HAP-1 (cell line): ENCODE measurements at regions not wholly inside any gene's neighbourhood (a gene's known extent, or its start where the extent isn't known, plus 50 kb on each side); places are given as distances from the start of the nearest gene placed in this dataset.
A peak's percentile ranks its signal among the peaks of the same experiment; 100 is the strongest.

Source experiments
- DNase-seq, 2 experiments: peaks; one replicate each; pipeline ENCODE4 v3.0.0-alpha.2; 2016 to 2020; ENCODE audit warnings: low spot score in 2 of 2
- H3K27me3 ChIP-seq: fragments of 250-450 bp; sonication (Bioruptor Pico); 2 replicates; pipeline ENCODE4 v1.5.1; 2020; ENCODE audit warnings: low read depth, mild to moderate bottlenecking, moderate library complexity
- H3K36me3 ChIP-seq: fragments of 250-450 bp; sonication (Bioruptor Pico); replicated peaks from 2 replicates; pipeline ENCODE4 v1.5.1; 2020; ENCODE audit warnings: mild to moderate bottlenecking
- H3K4me1 ChIP-seq: fragments of 250-450 bp; sonication (Bioruptor Pico); 2 replicates; pipeline ENCODE4 v1.5.1; 2020; ENCODE audit warnings: mild to moderate bottlenecking
- H3K4me3 ChIP-seq: fragments of 250-450 bp; sonication (Bioruptor Pico); 2 replicates; pipeline ENCODE4 v1.5.1; 2020; ENCODE audit warnings: mild to moderate bottlenecking, moderate library complexity
- H3K9me3 ChIP-seq: fragments of 250-450 bp; sonication (Bioruptor Pico); 2 replicates; pipeline ENCODE4 v1.5.1; 2020; ENCODE audit warnings: mild to moderate bottlenecking, moderate library complexity
- in situ Hi-C: fragments of 300-500 bp; cut with MboI; formaldehyde crosslinking; loops from 3 replicates; pipeline ENCODE4 v1.14.3; 2020; ENCODE audit warnings: low sequenced_read_pairs, inconsistent platforms, mixed read lengths

GRCh38 chr3:145175626-145176025 lies 985.4 kb downstream of the PLOD2 start:
- Histone ChIP-seq H3K4me3 (no peak overlapping the region), H3K4me1 (peaks cover 3% of the 10 kb centered on the region), H3K36me3 (no peaks in the 10 kb centered on the region), H3K27me3 (no peaks in the 10 kb centered on the region), H3K9me3 (no peaks in the 10 kb centered on the region)
- no peak for DNase-seq
- in situ Hi-C loops = no loop called here

GRCh38 chr3:145176907-145177306 lies 984.1 kb downstream of the PLOD2 start:
- H3K4me1 ChIP-seq = peaks cover 10% of the 10 kb centered on the region
- H3K9me3 ChIP-seq = no peaks in the 10 kb centered on the region
- H3K27me3 ChIP-seq = no peaks in the 10 kb centered on the region
- DNase-seq = no peak
- H3K4me3 ChIP-seq = no peak overlapping the region
- in situ Hi-C loops = no loop called here
- H3K36me3 ChIP-seq = no peaks in the 10 kb centered on the region

DNA sequence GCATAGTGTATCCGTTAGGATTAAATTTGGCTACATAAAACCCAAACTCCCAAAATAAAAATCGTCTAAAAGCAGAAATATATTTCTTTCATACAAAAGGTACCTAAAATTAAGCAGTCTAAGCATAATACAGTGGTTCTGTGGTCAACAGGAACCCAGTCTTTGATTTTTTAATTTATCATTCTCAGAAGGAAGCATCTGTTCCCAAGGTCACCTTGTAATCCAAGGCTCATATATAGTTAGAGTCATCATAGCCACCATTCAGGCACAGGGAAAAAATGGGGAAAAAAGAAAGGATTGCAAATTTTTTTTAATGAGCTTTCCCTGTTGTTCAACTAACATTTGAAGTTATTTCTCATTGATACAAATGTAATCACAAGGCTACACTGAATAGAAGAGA lies 983.2 kb downstream of the PLOD2 start:
- no peak overlapping the region for H3K4me3 ChIP-seq
- in situ Hi-C loops = no loop called here
- DNase-seq = no peak
- no peaks in the 10 kb centered on the region for H3K27me3 ChIP-seq
- H3K4me1 ChIP-seq = peaks cover 15% of the 10 kb centered on the region
- H3K9me3 ChIP-seq = no peaks in the 10 kb centered on the region
- H3K36me3 ChIP-seq = no peaks in the 10 kb centered on the region

GRCh38 chr3:145182196-145182911 lies 978.6 kb downstream of the PLOD2 start:
- no peak overlapping the region for H3K4me3 ChIP-seq
- H3K27me3 ChIP-seq = no peaks in the 10 kb centered on the region
- H3K9me3 ChIP-seq = no peaks in the 10 kb centered on the region
- in situ Hi-C loops = no loop called here
- peaks cover 15% of the 10 kb centered on the region for H3K4me1 ChIP-seq
- peak; percentile 24 to 98 for DNase-seq
- H3K36me3 ChIP-seq = no peaks in the 10 kb centered on the region

DNA sequence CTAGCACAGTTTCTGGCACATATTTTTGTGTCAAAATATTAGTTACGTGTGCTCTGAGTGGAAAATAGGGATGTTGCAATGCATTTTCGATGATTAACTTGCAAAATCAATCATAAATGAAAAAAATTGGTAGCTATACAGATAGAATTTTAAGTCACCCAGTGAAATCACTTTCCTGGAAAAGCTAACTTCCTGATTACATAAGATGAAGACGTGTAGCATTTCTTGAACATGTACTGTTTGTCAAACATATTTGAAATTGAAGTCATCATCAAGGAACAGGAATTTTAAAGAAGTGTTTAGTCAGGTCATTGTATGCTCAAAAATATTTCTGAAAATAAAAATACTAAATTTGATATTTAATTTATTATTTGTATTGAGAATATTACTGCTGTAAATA lies 977.7 kb downstream of the PLOD2 start:
- no peaks in the 10 kb centered on the region for H3K36me3 ChIP-seq
- in situ Hi-C loops = no loop called here
- H3K27me3 ChIP-seq = no peaks in the 10 kb centered on the region
- H3K9me3 ChIP-seq = no peaks in the 10 kb centered on the region
- H3K4me1 ChIP-seq = peaks cover 15% of the 10 kb centered on the region
- no peak for DNase-seq
- H3K4me3 ChIP-seq = no peak overlapping the region

DNA sequence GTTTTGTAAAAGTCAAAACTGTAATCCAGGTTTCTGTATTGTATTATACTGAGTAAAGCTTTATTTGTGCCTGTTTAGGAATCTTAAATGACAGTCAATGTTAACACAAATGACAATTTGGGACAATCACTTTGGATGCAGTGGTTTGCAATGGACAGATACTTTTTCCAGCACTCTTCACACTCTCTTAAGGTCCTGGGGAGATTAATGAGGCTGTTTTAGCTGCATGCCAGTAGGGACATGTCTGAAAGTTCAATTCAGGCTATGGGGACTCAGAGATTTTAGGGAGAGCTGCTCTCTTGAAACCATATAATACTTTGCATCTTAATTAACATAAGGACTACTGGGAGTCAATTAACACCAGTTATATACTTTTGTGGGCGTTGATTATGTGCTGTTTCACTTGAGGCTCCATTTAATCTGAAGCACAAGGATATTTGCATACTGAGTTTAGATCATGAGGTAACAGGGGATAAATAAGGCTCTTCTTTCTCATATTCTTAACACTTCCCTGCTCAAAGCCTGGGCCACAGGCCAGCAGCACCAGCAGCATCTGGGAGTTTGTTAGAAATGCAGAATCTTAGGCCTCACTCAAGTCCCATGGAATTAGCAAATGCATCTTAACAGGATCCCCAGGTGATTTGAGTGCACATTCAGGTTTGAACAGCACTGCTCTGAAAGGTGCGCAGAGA lies 972.8 kb downstream of the PLOD2 start:
- no peaks in the 10 kb centered on the region for H3K9me3 ChIP-seq
- H3K36me3 ChIP-seq = no peaks in the 10 kb centered on the region
- no peak overlapping the region for H3K4me3 ChIP-seq
- in situ Hi-C loops = no loop called here
- DNase-seq = no peak
- H3K27me3 ChIP-seq = no peaks in the 10 kb centered on the region
- no peaks in the 10 kb centered on the region; the same call in 1 of the 2 replicates for H3K4me1 ChIP-seq

GRCh38 chr3:145190138-145190537 lies 970.8 kb downstream of the PLOD2 start:
- no peaks in the 10 kb centered on the region for H3K36me3 ChIP-seq
- no peaks in the 10 kb centered on the region for H3K4me1 ChIP-seq
- DNase-seq = no peak
- H3K4me3 ChIP-seq = no peak overlapping the region
- no peaks in the 10 kb centered on the region for H3K9me3 ChIP-seq
- no peaks in the 10 kb centered on the region for H3K27me3 ChIP-seq
- in situ Hi-C loops = no loop called here

GRCh38 chr3:145190761-145191160 lies 970.2 kb downstream of the PLOD2 start:
- Histone ChIP-seq H3K9me3 (no peaks in the 10 kb centered on the region), H3K27me3 (no peaks in the 10 kb centered on the region), H3K36me3 (no peaks in the 10 kb centered on the region), H3K4me3 (no peak overlapping the region), H3K4me1 (no peaks in the 10 kb centered on the region)
- in situ Hi-C loops = no loop called here
- no peak for DNase-seq

GRCh38 chr3:145191543-145191942 lies 969.4 kb downstream of the PLOD2 start:
- Histone ChIP-seq H3K36me3 (no peaks in the 10 kb centered on the region), H3K27me3 (no peaks in the 10 kb centered on the region), H3K4me1 (no peaks in the 10 kb centered on the region), H3K4me3 (no peak overlapping the region), H3K9me3 (no peaks in the 10 kb centered on the region)
- in situ Hi-C loops = no loop called here
- DNase-seq = no peak

DNA sequence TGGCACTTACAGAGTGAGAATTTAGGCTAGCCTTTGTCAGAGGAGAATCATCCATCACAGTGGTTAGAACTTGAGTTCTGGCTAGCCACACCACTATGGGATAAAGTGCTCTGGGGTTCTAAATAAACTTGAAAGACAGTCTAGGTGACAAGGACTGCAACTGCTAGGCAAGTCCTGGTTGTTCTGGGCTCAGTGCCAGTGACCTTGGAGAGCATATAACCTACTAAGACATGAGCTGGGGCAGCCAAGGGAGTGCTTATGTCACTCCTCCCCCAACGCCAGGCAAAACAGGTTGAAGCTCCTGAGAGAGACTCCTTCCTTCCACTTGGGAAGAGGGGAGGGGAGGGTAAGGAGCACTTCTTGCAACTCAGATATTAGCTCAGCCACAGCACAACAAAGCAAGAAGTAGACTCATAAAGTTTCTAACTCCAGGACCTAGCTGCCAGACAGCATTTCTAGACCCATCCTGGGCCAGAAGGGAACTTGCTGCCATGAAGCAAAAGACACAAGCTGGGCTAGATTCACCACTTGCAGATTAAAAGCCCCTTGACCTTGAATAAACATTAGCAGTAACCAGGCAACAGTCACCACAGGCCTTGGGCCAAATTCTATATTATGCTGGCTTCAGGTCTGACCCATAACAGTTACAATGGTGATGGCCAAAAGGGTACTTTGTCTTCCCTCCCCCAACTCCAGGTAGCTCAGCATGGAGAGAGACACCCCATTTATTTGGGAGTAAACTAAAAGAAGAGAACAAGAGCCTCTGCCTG lies 963.7 kb downstream of the PLOD2 start:
- Histone ChIP-seq H3K4me1 (no peaks in the 10 kb centered on the region), H3K36me3 (no peaks in the 10 kb centered on the region), H3K9me3 (no peaks in the 10 kb centered on the region), H3K27me3 (no peaks in the 10 kb centered on the region), H3K4me3 (no peak overlapping the region)
- in situ Hi-C loops = no loop called here
- no peak for DNase-seq

GRCh38 chr3:145197821-145198220 lies 963.2 kb downstream of the PLOD2 start:
- DNase-seq = no peak
- Histone ChIP-seq H3K36me3 (no peaks in the 10 kb centered on the region), H3K9me3 (no peaks in the 10 kb centered on the region), H3K4me1 (no peaks in the 10 kb centered on the region), H3K4me3 (no peak overlapping the region), H3K27me3 (no peaks in the 10 kb centered on the region)
- in situ Hi-C loops = no loop called here

GRCh38 chr3:145209561-145209960 lies 951.4 kb downstream of the PLOD2 start:
- Histone ChIP-seq H3K4me3 (no peak overlapping the region), H3K27me3 (no peaks in the 10 kb centered on the region), H3K9me3 (no peaks in the 10 kb centered on the region), H3K4me1 (no peaks in the 10 kb centered on the region), H3K36me3 (no peaks in the 10 kb centered on the region)
- in situ Hi-C loops = no loop called here
- DNase-seq = no peak

DNA sequence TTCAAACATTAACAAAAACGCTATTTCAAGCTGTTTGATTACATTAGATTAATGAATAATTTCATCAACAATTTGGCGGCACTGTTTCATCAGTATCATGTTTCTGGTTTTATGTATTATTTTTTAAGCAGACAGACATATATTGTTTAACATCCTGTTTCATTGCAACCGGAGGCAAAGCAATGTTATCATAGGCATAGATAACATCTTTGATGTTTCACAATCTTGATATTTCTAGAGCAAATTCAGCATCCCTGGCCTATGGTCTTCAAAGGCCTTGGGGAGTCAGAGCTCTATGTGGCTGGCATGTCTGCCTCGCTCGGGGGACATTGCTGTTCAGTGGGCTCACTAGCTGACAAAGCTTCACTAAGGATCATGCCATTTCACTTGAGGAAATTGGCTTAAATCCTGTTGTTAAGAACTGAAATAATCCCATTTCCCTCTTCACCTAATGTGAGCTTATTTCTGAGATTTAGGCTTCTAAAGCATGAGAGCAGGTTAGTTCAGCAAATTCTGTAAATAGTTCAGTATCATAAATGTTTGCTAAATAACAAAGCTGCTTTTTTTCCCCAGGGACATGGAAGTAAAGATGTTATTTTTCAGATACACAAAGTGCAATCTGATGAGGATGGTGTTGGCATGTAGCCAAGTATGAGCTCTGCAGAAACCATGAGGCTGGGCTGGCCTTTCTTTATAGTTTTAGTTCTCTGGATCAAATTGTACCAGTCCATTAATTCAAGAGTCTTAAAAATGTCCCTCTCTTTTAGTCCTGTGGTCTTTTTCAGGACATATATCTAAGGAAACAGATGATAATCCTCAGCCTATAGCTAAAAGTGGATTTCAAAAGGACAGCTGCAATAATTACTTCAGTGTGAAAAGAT lies 941.4 kb downstream of the PLOD2 start:
- H3K4me3 ChIP-seq = no peak overlapping the region
- no peaks in the 10 kb centered on the region for H3K4me1 ChIP-seq
- no peaks in the 10 kb centered on the region for H3K27me3 ChIP-seq
- no peaks in the 10 kb centered on the region for H3K36me3 ChIP-seq
- DNase-seq = no peak
- in situ Hi-C loops = no loop called here
- H3K9me3 ChIP-seq = no peaks in the 10 kb centered on the region
